Esophagus squamous epithelium (tissue), 5 donors: ENCODE measurements at regions not wholly inside any gene's neighbourhood (a gene's known extent, or its start where the extent isn't known, plus 50 kb on each side); places are given as distances from the start of the nearest gene placed in this dataset.

Source experiments
- DNase-seq: peaks from one replicate; lab custom pipeline; 2025; lab: John Stamatoyannopoulos, UW
- H3K27ac ChIP-seq, 4 donors: fragments of 200-600 bp; sonication (generic); one replicate each; pipeline ENCODE4 v1.5.1; 2016 to 2019; ENCODE audit warnings: mild to moderate bottlenecking in 1 of 4
- H3K27me3 ChIP-seq, 4 donors: fragments of 200-600 bp; sonication (generic); 1 replicate in 3 of 4; 2 replicates in 1 of 4; pipeline versions ENCODE4 v1.5.1 to v1.6.0; 2017 to 2021; ENCODE audit warnings: antibody characterized with exemption in 1 of 4
- H3K36me3 ChIP-seq, 3 donors: fragments of 200-600 bp; sonication (generic); one replicate each; pipeline ENCODE4 v1.5.1; 2016 to 2019
- H3K4me1 ChIP-seq, 3 donors: fragments of 200-600 bp; sonication (generic); one replicate each; pipeline ENCODE4 v1.5.1; 2017 to 2019
- H3K4me3 ChIP-seq, 4 donors: fragments of 200-600 bp; sonication (generic); 1 replicate in 3 of 4; 2 replicates in 1 of 4; pipeline ENCODE4 v1.5.1; 2016 to 2019; ENCODE audit warnings: mild to moderate bottlenecking in 2 of 4, moderate library complexity in 1 of 4
- H3K9me3 ChIP-seq, 3 donors: fragments of 200-600 bp; sonication (generic); one replicate each; pipeline ENCODE4 v1.5.1; 2016 to 2019
- CTCF ChIP-seq, 6 experiments: fragments of 450-650 bp in 4 of 6; fragments of 200-600 bp in 2 of 6; sonication (generic) in 2 of 6; IDR thresholded peaks; one replicate each; pipeline ENCODE4 v1.5.1; 2016 to 2019; ENCODE audit warnings: antibody characterized with exemption in 6 of 6, mild to moderate bottlenecking in 4 of 6, moderate library complexity in 4 of 6
- POLR2A ChIP-seq, 4 donors: fragments of 450-650 bp; IDR thresholded peaks; one replicate each; pipeline ENCODE4 v1.6.1; 2017; ENCODE audit warnings: antibody characterized with exemption in 4 of 4, mild to moderate bottlenecking in 4 of 4, moderate library complexity in 3 of 4
- WGBS, 2 donors: methylation state at CpG; one replicate each; pipeline ENCODE4 v1.1.5; 2018; 5-methylcytosine and 5-hydroxymethylcytosine counted together
- intact Hi-C: fragments of 100-400 bp; cut with DNase I; formaldehyde crosslinking; loops from one replicate; pipeline ENCODE4 v1.15.0; 2022
- donor health status: DM: yes; HTN: yes; CAD: no.

GRCh38 chr5:106894964-106895363 is 775.8 kb downstream of the EFNA5 start:
- no peak for TF ChIP-seq CTCF (IDR thresholded peaks at IDR 0.05)
- no peak for TF ChIP-seq POLR2A (IDR thresholded peaks at IDR 0.05)
- Histone ChIP-seq H3K4me3 (no peak overlapping the region), H3K9me3 (no peaks in the 10 kb centered on the region), H3K27ac (no peak overlapping the region), H3K36me3 (no peaks in the 10 kb centered on the region), H3K27me3 (no peaks in the 10 kb centered on the region), H3K4me1 (no peaks in the 10 kb centered on the region)
- intact Hi-C loops, result no loop called here
- WGBS, 2 donors, result 35 to 48% methylated on average over 2 of the region's 2 CpGs
- no peak for DNase-seq

GRCh38 chr5:106882035-106882434 is 788.7 kb downstream of the EFNA5 start:
- TF ChIP-seq CTCF (IDR thresholded peaks at IDR 0.05), result no peak
- no peak for TF ChIP-seq POLR2A (IDR thresholded peaks at IDR 0.05)
- H3K36me3 ChIP-seq, result no peaks in the 10 kb centered on the region

GRCh38 chr5:106880656-106881055 is 790.1 kb downstream of the EFNA5 start:
- Histone ChIP-seq H3K27me3 (no peaks in the 10 kb centered on the region), H3K4me3 (no peak overlapping the region), H3K9me3 (no peaks in the 10 kb centered on the region), H3K36me3 (no peaks in the 10 kb centered on the region), H3K27ac (no peak overlapping the region), H3K4me1 (no peaks in the 10 kb centered on the region)
- no peak for DNase-seq
- 34 to 55% methylated on average over 2 of the region's 2 CpGs for WGBS, 2 donors
- intact Hi-C loops, result no loop called here
- TF ChIP-seq POLR2A (IDR thresholded peaks at IDR 0.05) (no peak), CTCF (IDR thresholded peaks at IDR 0.05) (no peak)

More at GRCh38 chr5:106882035-106882434, 788.7 kb downstream of the EFNA5 start:
- intact Hi-C loops, result no loop called here
- H3K27ac ChIP-seq, result no peak overlapping the region
- H3K4me1 ChIP-seq, result no peaks in the 10 kb centered on the region
- DNase-seq, result no peak
- no peaks in the 10 kb centered on the region for H3K9me3 ChIP-seq
- H3K27me3 ChIP-seq, result no peaks in the 10 kb centered on the region
- no peak overlapping the region for H3K4me3 ChIP-seq

- no peak for DNase-seq
Observed at GRCh38 chr5:106877881-106878280, 792.9 kb downstream of the EFNA5 start.

GRCh38 chr5:106876665-106877194 is 794.0 kb downstream of the EFNA5 start:
- 71 to 84% methylated on average over 7 of the region's 7 CpGs for WGBS, 2 donors
- no peak for DNase-seq

More at GRCh38 chr5:106877881-106878280, 792.9 kb downstream of the EFNA5 start:
- intact Hi-C loops, result no loop called here
- no peak overlapping the region for H3K27ac ChIP-seq
- no peak overlapping the region for H3K4me3 ChIP-seq
- H3K27me3 ChIP-seq, result no peaks in the 10 kb centered on the region
- 74 to 82% methylated on average over 3 of the region's 3 CpGs for WGBS, 2 donors
- H3K9me3 ChIP-seq, result no peaks in the 10 kb centered on the region
- H3K36me3 ChIP-seq, result no peaks in the 10 kb centered on the region
- no peaks in the 10 kb centered on the region for H3K4me1 ChIP-seq
- no peak for TF ChIP-seq POLR2A (IDR thresholded peaks at IDR 0.05)
- TF ChIP-seq CTCF (IDR thresholded peaks at IDR 0.05), result no peak

More at GRCh38 chr5:106876665-106877194, 794.0 kb downstream of the EFNA5 start:
- no peak overlapping the region for H3K27ac ChIP-seq
- no peaks in the 10 kb centered on the region for H3K4me1 ChIP-seq
- no peaks in the 10 kb centered on the region for H3K27me3 ChIP-seq
- intact Hi-C loops, result no loop called here
- no peak overlapping the region for H3K4me3 ChIP-seq
- H3K9me3 ChIP-seq, result no peaks in the 10 kb centered on the region
- no peaks in the 10 kb centered on the region for H3K36me3 ChIP-seq
- TF ChIP-seq CTCF (IDR thresholded peaks at IDR 0.05) (no peak), POLR2A (IDR thresholded peaks at IDR 0.05) (no peak)
